COLO668 (cell line): ENCODE measurements at regions not wholly inside any gene's neighbourhood (a gene's known extent, or its start where the extent isn't known, plus 50 kb on each side); places are given as distances from the start of the nearest gene placed in this dataset.
"Not testable (repeated sequence)": the region's sequence is repeated elsewhere in the genome, so short reads cannot be mapped to it uniquely, and the experiment has no call there.

ENCODE experiments used
- DNase-seq: peaks from one replicate; lab custom pipeline; 2025; ENCODE audit not compliant: unreplicated experiment; lab: John Stamatoyannopoulos, UW

DNA sequence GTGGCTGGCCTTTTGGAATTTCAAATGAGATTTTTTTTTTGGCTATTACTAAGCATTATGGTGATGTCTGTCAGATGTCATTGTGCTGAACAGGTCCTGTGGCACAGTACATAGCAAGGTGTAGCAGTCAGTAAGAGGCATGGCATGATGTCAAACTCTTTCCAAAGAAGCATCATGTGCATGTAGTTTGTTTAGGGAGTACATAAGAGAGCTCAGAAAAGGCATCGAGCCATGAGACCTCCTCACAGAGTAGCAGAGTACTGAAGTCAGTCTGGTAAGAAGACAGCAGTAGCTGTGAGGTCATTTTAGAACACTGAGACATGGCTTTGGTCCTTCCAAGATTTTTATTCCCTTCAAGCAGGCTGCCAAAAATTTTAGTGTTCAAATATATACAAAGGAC is 134.9 kb upstream of the SPRED1 start:
- DNase-seq: no peak

DNA sequence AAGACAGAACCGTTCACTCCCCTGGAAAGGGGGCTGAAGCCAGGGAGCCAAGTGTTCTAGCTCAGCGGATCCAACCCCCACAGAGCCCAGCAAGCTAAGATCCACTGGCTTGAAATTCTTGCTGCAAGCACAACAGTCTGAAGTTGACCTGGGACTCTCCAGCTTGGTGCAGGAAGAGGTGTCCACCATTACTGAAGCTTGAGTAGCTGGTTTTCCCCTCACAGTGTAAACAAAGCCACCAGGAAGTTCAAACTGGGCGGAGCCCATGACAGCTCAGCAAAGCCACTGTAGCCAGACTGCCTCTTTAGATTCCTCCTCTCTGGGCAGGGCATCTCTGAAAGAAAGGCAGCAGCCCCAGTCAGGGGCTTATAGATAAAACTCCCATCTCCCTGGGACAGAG is 132.8 kb upstream of the SPRED1 start:
- peak; percentile 19 for DNase-seq

DNA sequence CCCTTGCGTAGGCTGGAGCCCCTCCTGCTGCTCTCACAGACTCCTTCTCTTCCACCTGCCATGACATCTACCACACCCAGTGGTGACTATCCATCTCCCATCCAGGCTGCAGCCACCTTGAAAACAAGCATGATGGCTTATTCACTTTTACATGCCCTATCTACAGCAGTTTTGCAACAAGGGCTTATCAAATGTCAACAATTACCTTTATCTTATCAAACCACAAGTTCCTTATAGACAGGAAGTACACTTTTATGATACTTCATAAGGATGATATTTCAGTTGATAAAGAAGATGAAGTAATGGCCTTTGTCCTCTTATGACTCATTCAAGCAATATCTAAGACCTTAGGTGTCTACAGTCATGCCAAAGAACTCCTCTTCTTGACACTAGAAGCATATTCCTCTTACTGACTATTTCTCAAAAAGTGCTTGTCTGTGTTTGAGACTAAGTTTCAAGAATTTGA is 125.3 kb upstream of the SPRED1 start:
- DNase-seq: no peak

DNA sequence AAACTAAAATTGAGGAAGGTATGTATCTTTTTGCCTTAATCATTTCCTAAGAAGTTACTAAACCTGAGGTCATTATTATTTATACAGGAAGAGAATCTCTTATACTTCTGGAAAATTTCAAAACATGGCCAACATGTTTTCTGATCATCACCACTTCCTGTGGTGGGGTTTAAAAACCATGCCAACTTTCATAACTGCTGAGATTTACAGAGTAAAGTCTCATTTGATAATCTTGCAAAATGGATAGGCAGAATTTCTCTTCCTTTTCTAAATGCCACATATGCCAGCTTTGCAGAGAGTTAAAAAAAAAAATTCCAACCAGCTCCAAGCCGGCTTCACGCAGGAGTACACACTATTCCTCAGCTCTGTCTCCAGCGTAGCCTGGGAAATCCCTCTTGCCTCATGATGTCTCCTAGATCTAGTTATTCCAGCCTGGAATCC is 124.3 kb upstream of the SPRED1 start:
- DNase-seq: no peak

DNA sequence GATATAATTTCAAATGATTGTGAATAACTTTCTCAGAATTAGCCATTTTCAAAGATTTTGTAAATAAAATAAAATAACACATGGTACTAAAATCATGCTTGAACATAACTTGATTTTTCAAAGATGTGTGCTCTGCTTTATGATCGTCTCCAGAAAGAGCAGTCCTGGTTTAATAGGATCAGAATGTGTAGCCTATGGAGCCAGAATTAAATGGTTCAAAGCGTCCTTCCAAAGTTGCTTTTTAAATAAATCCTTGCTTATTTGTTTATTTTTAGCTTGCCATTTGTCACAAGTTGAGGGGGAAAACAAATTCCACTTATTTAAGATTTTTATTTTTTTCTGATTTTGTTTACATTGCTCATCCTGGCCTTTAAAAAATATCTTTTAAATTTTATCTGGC is 123.7 kb upstream of the SPRED1 start:
- no peak for DNase-seq

- no peak for DNase-seq
Measured at GRCh38 chr15:38129531-38130204, 123.0 kb upstream of the SPRED1 start.

DNA sequence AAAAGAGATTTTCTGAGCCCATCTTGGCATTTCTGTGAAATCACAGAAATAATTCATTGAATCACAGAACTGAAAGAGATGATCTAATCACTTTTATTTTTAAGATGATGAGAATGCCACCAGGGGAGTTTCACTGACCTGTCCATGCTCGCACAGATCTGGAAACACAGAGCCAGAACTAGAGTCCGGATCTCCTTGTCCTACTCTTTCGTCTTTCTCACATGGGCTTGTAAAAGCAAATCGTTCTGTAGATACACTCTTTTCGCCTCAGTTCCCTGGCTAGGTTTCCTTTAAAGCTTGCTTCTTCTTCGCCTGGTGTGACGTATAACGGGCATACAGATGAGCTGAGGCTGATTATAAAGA is 122.5 kb upstream of the SPRED1 start:
- DNase-seq: no peak

DNA sequence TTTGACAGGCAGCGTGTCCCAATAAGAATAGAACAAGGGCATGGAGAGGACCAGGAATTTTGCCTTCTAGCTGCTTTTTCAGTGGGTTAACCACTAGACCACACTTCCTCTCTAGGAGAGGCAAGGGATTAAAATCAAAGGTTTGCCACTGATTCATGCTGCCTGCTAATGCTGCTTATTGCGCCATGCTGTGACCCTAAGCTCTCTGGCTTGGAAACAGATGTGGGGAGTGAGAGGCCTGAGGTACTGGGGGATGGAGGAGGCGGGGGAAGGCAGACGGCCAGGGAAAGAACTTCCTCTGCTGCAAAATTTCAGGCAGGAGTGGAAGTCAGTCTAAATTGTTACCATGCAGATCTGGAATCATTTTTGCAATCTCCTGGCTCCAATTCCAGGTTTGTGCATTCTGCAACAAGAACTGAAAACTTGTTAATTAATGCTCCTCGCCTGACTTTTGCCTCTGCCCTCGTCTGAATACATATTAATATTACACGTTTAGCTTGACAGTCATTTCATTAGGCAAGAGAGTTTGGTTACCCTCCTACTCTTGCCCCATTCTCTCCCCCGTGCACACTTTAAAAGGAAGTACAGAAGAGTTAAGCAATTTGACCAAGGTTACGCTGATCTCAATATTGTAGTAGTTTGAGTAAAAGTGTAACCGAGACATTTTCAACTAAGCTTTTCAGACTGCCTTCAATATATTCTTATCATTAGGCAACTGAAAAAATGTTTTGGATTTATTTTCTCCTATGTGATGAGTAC is 121.7 kb upstream of the SPRED1 start:
- no peak for DNase-seq

- no peak for DNase-seq
Measured at GRCh38 chr15:38134252-38134651, 118.4 kb upstream of the SPRED1 start.

DNA sequence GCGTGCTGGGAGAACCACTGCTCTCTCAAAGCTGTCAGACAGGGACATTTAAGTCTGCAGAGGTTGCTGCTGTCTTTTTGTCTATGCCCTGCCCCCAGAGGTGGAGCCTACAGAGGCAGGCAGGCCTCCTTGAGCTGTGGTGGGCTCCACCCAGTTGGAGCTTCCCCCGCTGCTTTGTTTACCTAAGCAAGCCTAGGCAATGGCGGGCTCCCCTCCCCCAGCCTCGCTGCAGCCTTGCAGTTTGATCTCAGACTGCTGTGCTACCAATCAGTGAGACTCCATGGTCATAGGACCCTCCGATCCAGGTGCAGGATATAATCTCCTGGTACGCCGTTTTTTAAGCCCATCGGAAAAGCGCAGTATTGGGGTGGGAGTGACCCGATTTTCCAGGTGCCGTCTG is 110.4 kb upstream of the SPRED1 start:
- not testable (repeated sequence) for DNase-seq

DNA sequence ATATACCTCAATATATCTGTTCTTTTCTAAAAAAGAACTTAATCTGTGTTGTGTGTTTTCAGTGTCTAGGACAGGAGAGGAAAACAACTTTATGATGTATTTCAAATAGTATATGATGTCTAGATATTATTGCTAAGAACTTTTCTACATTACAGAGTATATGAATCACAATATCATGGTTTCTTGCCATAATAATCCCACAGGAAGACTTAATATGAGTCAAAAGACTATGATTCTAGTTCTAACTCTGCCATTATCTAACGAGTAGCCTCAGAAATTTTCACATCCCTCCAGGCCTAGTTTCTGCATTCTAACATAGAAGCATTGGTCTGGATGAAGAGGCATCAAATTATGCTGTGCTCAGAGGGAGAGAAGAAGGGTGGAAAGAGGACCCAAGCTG is 107.7 kb upstream of the SPRED1 start:
- no peak for DNase-seq

DNA sequence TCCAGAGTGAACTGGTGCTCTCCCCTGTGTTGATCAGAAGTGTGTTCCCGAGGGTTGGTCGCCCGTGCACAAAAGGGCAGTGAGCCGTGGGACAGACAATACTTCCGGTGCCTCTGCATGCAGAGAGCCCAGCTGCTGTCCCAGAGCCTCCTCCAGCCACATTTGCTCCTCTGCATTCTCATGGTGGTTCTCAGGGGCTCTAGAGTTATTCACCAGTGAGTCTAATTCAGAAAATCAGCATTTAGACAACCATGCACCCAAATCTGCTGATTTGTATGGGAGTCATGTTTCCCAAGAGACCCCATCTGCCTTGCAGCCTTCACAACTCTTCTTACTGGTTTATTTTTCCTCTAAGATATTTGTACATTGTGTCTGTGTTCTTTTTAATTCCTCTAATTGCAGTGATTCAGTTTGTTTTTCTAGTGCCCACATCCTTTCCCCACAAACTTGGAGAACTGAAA is 107.0 kb upstream of the SPRED1 start:
- DNase-seq: no peak

GRCh38 chr15:38147246-38147645 is 105.4 kb upstream of the SPRED1 start:
- DNase-seq: no peak

DNA sequence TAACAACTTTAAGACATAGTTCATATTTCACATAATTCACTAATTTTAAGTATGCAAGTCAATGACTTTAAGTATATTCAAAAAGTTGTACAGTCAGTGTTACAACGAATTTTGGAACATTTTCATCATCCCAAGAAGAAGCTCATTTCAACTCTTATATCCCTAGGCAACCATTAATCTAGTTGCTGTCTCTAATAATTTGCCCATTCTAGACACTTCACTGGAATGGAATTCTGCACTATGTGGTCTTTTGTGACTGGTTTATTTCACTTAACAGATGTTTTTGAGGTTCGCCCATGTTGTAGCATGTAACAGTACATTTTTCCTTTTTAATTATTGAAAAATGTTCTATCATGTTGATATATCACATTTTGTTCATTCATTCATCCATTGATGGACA is 104.2 kb upstream of the SPRED1 start:
- no peak for DNase-seq

GRCh38 chr15:38149315-38149714 is 103.3 kb upstream of the SPRED1 start:
- DNase-seq: no peak

GRCh38 chr15:38150148-38150547 is 102.5 kb upstream of the SPRED1 start:
- DNase-seq: no peak

GRCh38 chr15:38150794-38151193 is 101.8 kb upstream of the SPRED1 start:
- no peak for DNase-seq

DNA sequence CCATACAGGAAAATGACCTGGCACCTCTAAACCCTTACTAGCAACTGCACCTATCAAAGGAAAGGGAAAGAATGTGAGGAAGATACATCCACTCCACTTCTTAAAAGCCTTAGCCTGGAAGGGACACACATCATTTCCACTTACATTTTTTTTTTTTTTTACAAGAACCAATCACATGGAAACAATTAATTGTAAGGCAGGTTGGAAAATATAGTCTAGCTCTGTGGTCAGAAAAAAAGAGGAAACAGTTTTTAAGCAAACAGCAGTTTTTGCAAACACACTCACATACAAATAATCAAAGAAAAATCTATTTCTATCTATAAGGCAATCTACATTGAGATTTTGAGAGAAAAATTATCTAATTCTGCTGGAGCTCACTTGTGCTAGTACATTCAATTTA is 98.9 kb upstream of the SPRED1 start:
- DNase-seq: no peak

DNA sequence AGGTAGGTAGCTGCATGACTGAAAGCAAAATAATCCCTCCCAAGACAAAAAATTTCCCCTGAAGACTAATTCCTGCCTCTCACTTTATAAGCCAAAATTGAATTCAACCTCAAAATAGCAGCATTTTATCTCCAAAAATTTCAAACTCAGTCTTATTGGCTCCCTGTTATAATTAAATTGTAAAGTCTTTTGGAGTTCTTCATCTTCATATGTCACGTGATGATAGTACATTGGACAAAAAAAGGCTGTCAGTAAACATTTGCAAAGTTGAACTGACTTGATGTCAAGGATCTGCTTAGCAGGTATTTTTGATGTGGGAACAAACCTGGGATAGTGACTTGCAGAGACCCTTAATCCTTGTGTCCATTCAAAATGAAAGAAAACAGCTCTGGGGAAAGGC is 98.4 kb upstream of the SPRED1 start:
- no peak for DNase-seq

DNA sequence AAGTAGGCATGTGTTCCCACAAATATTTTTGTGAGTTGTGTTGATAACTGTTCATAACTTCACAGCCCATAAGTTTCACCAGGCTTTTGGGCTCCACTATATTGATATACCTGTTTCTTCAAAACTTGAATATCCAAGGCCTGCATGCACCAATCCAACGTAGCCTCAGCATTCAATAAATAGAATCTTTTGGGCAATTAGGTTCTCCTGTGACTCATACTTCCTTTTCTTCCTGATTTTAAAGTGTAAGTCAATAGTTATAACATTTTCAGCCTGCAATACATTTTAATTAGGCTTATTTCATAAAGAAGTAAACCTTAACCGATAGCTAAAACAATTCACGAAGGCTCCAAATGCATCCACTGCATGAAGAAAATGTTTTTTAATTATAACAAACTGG is 97.8 kb upstream of the SPRED1 start:
- DNase-seq: no peak

DNA sequence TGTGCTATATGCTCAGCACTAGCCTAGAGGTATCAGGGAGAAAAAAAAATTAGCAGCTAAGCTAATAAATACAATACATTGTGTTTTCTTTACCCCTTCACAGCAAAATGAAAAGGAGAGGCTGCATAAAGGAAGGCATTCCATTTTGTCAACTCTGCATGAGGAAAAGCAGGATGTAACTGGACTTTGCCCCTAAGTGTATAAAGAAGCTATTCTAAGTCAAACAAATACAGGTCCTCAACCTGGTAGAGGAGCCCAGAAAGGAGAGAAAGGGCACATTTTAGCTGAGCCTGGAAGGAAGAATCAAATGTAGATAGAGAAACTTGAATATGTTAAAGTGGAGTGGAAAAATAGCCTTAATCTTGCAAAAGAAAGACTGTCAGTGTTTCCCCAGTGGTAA is 89.0 kb upstream of the SPRED1 start:
- DNase-seq: no peak

DNA sequence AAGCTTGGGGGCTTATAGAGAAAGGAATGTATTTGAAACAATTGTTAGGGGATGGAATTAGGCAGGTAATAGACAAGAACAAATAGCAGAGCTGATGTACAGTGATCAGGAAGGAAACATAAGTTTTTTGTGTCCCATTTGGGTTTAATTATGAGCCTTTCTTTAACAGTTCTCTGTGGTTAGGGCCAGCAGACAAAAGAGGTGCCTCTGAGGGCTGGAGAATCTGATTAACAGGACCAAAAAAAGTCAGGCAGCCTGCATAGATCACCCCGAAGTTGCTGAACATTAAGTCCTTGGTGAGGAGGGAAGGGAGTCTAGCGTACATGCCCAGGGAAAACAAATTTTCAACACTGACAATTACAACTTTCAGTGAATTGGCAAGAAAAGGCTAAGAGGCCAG is 88.6 kb upstream of the SPRED1 start:
- DNase-seq: no peak

GRCh38 chr15:38164507-38164906 is 88.1 kb upstream of the SPRED1 start:
- DNase-seq: no peak
